ENCODE measurements at regions not wholly inside any gene's neighbourhood (a gene's known extent, or its start where the extent isn't known, plus 50 kb on each side); places are given as distances from the start of the nearest gene placed in this dataset.

GRCh38 chr10:106500925-106501525 is 663.5 kb downstream of the SORCS1 start:
- no peaks in the 10 kb centered on the region for H3K36me3 Mint-ChIP-seq (ENCODE audit: low read depth)
- no peak for TF ChIP-seq CTCF (IDR thresholded peaks at IDR 0.05)

GRCh38 chr10:106500041-106500924 is 664.2 kb downstream of the SORCS1 start:
- ChIA-PET POLR2A (no interaction called here), CTCF (no interaction called here)
- no peak overlapping the region for H3K4me3 Mint-ChIP-seq
- intact Hi-C loops (cut with micrococcal nuclease) = no loop called here
- H3K27ac Mint-ChIP-seq = no peak overlapping the region
- ATAC-seq = no peak
- no peaks in the 10 kb centered on the region for H3K36me3 Mint-ChIP-seq (ENCODE audit: low read depth)
- DNase-seq = no peak
- H3K4me1 Mint-ChIP-seq (ENCODE audit: low read depth) = no peaks in the 10 kb centered on the region
- H3K27me3 Mint-ChIP-seq = no peaks in the 10 kb centered on the region
- TF ChIP-seq CTCF (IDR thresholded peaks at IDR 0.05) = no peak
- H3K9me3 Mint-ChIP-seq = no peaks in the 10 kb centered on the region

More at GRCh38 chr10:106500925-106501525, 663.5 kb downstream of the SORCS1 start:
- ChIA-PET POLR2A (no interaction called here), CTCF (no interaction called here)
- H3K4me3 Mint-ChIP-seq = no peak overlapping the region
- H3K27ac Mint-ChIP-seq = no peak overlapping the region
- H3K4me1 Mint-ChIP-seq (ENCODE audit: low read depth) = no peaks in the 10 kb centered on the region
- DNase-seq (no peak), ATAC-seq (no peak)
- intact Hi-C loops (cut with micrococcal nuclease) = no loop called here
- H3K9me3 Mint-ChIP-seq = no peaks in the 10 kb centered on the region
- no peaks in the 10 kb centered on the region for H3K27me3 Mint-ChIP-seq

GRCh38 chr10:106499448-106499847 is 665.1 kb downstream of the SORCS1 start:
- no peaks in the 10 kb centered on the region for H3K27me3 Mint-ChIP-seq
- ChIA-PET POLR2A (no interaction called here), CTCF (no interaction called here)
- DNase-seq (no peak), ATAC-seq (no peak)
- no peaks in the 10 kb centered on the region for H3K4me1 Mint-ChIP-seq (ENCODE audit: low read depth)
- H3K36me3 Mint-ChIP-seq (ENCODE audit: low read depth) = no peaks in the 10 kb centered on the region
- no peak overlapping the region for H3K27ac Mint-ChIP-seq
- intact Hi-C loops (cut with micrococcal nuclease) = no loop called here
- no peak for TF ChIP-seq CTCF (IDR thresholded peaks at IDR 0.05)
- H3K9me3 Mint-ChIP-seq = no peaks in the 10 kb centered on the region
- H3K4me3 Mint-ChIP-seq = no peak overlapping the region

- TF ChIP-seq CTCF (IDR thresholded peaks at IDR 0.05) = no peak
- Mint-ChIP-seq H3K36me3 (ENCODE audit: low read depth) (no peaks in the 10 kb centered on the region), H3K4me1 (ENCODE audit: low read depth) (no peaks in the 10 kb centered on the region), H3K27me3 (no peaks in the 10 kb centered on the region), H3K4me3 (no peak overlapping the region), H3K27ac (no peak overlapping the region), H3K9me3 (no peaks in the 10 kb centered on the region)
- intact Hi-C loops (cut with micrococcal nuclease) = no loop called here
- DNase-seq (no peak), ATAC-seq (no peak)
- CTCF ChIA-PET = no interaction called here
- POLR2A ChIA-PET = no interaction called here
Measured at GRCh38 chr10:106498675-106499074, 665.8 kb downstream of the SORCS1 start.

- H3K4me1 Mint-ChIP-seq (ENCODE audit: low read depth) = no peaks in the 10 kb centered on the region
- no peaks in the 10 kb centered on the region for H3K36me3 Mint-ChIP-seq (ENCODE audit: low read depth)
- ChIA-PET POLR2A (no interaction called here), CTCF (no interaction called here)
- intact Hi-C loops (cut with micrococcal nuclease) = no loop called here
- H3K27me3 Mint-ChIP-seq = no peaks in the 10 kb centered on the region
- H3K9me3 Mint-ChIP-seq = no peaks in the 10 kb centered on the region
- H3K4me3 Mint-ChIP-seq = no peak overlapping the region
- no peak for TF ChIP-seq CTCF (IDR thresholded peaks at IDR 0.05)
- no peak for ATAC-seq
- DNase-seq = no peak
- no peak overlapping the region for H3K27ac Mint-ChIP-seq
Measured at GRCh38 chr10:106495931-106496330, 668.6 kb downstream of the SORCS1 start.
